Fibroblast of pulmonary artery (primary cell): ENCODE measurements at regions not wholly inside any gene's neighbourhood (a gene's known extent, or its start where the extent isn't known, plus 50 kb on each side); places are given as distances from the start of the nearest gene placed in this dataset.
"Not testable (repeated sequence)": the region's sequence is repeated elsewhere in the genome, so short reads cannot be mapped to it uniquely, and the experiment has no call there.

ENCODE experiments used
- DNase-seq: peaks from one replicate; pipeline ENCODE4 v3.0.0-alpha.2; 2010; ENCODE audit warnings: low read depth
- H3K4me3 ChIP-seq: replicated peaks from 2 replicates; pipeline ENCODE4 v1.5.1; 2011; ENCODE audit warnings: low read depth, mild to moderate bottlenecking, control low read depth, low read length, moderate library complexity
- TF ChIP-seq, protein P1 (sequence below): IDR thresholded peaks from 2 replicates; pipeline ENCODE4 v1.5.1; 2011; ENCODE audit warnings: mild to moderate bottlenecking, control low read depth, low read length, inconsistent platforms; ENCODE audit errors: missing control alignments

DNA sequence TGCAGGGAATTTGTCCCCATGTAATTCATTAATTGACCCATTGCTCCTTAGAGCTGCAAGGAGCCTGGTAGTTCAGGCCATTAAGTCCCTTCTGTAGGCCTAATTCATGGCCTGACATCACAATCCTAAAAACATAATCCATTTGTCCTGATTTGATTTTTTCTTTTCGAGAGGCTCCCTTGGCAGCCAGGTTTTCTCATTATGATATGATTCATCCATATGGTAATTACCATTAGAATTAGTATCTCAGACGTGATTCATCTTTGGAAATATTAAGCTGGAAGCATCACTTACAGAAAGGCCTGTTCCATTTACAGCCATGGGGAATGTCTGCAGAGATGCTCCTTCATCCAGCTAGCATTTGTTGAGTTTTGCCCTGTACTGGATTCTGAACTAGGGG, 128.5 kb downstream of the PLCE1 start:
- DNase-seq: no peak
- H3K4me3 ChIP-seq: no peak overlapping the region
- TF ChIP-seq, protein P1, sequence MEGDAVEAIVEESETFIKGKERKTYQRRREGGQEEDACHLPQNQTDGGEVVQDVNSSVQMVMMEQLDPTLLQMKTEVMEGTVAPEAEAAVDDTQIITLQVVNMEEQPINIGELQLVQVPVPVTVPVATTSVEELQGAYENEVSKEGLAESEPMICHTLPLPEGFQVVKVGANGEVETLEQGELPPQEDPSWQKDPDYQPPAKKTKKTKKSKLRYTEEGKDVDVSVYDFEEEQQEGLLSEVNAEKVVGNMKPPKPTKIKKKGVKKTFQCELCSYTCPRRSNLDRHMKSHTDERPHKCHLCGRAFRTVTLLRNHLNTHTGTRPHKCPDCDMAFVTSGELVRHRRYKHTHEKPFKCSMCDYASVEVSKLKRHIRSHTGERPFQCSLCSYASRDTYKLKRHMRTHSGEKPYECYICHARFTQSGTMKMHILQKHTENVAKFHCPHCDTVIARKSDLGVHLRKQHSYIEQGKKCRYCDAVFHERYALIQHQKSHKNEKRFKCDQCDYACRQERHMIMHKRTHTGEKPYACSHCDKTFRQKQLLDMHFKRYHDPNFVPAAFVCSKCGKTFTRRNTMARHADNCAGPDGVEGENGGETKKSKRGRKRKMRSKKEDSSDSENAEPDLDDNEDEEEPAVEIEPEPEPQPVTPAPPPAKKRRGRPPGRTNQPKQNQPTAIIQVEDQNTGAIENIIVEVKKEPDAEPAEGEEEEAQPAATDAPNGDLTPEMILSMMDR: no peak

DNA sequence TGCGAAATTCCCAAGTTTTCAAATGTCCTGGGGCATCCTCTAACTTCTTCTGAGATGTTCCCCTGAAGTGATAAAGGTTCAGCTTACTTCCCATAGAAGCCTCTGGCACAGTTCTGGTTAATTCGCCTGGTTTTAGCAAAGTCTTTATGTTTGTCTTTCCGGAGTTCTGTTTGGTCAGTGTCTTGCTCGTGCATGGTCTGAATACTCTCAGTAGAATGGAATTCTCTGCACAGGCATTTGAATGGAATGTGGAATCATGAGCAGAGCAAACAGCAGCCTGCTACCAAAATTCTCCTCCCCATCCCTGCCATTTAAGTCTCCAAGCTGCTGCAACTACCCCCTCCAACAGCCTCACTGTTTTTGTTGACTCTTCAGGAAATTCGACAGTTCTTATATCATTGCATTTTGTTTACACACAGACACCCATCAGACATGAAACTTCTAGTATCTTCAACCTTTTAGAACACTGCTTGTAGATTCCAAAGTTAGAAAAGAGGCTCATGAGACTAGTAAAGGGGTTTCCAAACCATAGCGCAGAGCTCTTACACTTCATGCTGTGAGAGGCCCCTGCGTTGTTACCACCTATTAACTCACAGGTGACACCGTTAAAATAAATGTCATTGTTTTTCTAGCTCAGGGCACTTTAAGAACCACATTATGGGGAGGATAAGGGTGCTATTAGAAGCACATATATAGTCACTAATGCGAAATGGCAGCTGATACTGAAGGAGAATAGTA, 129.7 kb downstream of the PLCE1 start:
- TF ChIP-seq, protein P1: no peak
- no peak overlapping the region for H3K4me3 ChIP-seq
- DNase-seq: peak; percentile 79

DNA sequence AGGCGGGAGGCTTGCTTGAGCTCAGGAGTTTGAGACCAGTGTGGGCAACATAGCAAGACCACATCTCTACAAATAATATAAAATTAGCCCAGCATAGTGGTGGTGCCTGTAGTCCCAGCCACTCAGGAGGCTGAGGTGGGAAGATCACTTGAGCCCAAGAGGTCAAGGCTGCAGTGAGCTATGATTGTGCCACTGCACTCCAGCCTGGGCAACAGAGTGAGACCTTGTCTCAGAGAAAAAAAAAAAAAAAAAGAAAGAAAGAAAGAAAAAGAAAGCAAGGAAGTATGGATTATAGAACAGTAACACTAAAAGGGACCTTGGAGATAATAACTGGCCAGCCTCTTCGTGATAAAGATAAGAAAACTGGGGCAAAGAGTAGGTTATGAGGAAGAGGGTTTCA, 130.4 kb downstream of the PLCE1 start:
- not testable (repeated sequence) for DNase-seq

DNA sequence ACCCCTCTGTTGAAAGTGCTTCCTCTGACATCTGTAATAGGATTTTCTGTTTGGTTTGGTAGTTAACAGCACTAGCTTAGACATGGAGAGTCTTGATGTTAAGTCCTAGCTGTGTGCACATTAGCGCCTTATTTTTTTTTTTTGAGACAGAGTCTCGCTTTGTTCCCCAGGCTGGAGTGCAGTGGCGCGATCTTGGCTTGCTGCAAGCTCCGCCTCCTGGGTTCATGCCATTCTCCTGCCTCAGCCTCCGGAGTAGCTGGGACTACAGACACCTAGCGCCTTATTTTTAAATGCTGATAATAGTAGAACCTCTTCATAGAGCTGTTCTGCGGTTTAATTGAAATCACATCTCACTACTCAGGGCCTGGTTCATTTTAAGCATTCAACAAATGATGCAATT, 131.5 kb downstream of the PLCE1 start:
- DNase-seq, H3K4me3 ChIP-seq: not testable (repeated sequence)

More for the DNA sequence above, 130.4 kb downstream of the PLCE1 start:
- not testable (repeated sequence) for H3K4me3 ChIP-seq

DNA sequence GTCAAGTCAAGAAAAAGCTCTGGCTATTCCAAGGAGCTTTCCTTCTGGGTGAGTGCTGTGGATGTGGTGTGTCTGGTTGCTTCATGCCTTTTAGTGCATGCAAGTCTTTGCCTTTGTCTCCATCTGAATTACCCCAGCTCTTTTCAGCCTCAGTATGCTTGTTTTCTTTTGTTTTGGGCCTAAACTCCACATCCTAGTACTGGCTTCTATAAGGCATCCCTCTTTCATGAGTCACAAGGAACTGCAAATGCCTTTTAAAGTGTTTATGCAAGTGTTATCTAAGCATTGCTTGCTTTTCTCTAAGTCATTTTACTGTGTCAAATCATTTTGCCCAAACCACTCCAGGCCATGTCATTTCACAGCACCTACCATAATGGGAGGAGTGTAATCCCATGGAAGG, 132.1 kb downstream of the PLCE1 start:
- TF ChIP-seq, protein P1: no peak
- DNase-seq: peak; percentile 63
- no peak overlapping the region for H3K4me3 ChIP-seq

DNA sequence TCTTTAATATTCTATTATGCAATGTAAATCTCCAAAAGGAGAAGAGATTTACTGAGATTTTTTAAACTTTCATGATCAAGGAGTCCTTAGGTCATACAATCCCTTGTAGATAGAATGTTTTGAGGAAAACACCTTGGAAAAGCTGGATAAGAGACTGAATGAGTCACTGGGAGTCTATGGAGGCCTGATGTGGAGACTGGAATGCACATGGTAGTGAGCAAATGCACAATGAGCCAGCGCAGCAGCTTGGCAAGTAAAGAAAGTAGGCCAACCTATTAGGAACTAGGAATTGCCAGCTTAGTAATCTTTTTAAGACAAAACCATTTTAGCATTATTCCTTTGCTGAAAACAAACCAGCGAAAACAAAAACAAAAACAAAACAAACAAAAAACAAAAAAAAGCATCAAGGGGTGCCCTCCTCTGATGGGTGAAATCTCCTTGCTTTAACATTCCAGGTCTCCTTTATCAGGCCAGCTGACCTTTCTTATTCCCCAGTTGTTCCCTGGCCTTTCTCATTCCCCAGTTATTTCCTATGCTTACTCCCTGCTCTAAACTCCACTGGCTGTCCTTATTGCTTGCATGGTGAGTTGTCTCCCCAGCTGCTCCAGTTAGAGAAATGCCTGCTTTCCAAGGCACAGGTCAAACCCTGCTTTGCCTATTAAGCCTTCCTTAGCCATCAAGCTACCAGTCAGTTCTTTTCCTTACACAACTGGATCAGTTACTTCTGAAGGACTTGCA, 135.8 kb downstream of the PLCE1 start:
- TF ChIP-seq, protein P1: no peak
- peak; percentile 64 for DNase-seq

DNA sequence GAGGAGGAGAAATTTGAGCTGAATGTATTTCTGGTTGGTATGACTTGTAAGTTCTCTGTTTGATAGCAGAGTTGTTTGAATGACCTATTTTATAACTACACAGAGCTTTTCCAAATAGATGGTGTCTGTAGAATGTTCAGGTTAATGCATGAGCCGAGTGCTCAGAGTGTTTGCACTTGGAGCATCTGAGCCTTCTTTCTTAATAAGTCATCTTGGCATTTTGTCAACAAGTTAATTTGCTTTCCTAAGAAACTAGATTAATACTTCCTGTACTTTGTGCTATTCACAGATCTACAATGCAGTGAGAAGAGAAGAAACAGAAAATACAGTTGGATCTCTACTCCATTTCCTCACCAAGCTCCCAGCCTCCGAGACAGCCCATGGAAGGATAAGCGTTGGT, 138.2 kb downstream of the PLCE1 start:
- H3K4me3 ChIP-seq: no peak overlapping the region
- peak; percentile 27 for DNase-seq
- TF ChIP-seq, protein P1: no peak

More for the DNA sequence above, 135.8 kb downstream of the PLCE1 start:
- no peak overlapping the region for H3K4me3 ChIP-seq

DNA sequence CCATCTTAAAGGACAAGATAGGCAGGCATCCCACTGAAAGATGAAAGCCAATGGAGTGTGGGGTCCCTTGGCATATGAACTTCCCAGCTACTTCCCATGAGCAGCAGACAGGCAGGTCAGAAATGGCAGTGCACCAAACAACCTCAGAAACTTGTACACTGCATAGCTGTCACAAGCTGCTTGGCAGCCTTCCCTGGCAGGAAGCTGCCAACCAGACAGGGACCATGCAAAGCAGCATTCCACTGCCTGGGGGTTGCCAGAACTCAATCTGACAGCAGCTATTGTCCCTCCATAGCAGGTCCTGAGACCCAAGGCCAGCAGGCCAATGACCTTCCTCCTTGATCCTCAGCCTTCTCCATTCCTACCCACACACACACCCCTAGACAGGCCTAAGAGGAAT, 139.5 kb downstream of the PLCE1 start:
- DNase-seq: peak; percentile 17
- TF ChIP-seq, protein P1: no peak
- no peak overlapping the region for H3K4me3 ChIP-seq
